ENCODE measurements at regions not wholly inside any gene's neighbourhood (a gene's known extent, or its start where the extent isn't known, plus 50 kb on each side); places are given as distances from the start of the nearest gene placed in this dataset.

DNA sequence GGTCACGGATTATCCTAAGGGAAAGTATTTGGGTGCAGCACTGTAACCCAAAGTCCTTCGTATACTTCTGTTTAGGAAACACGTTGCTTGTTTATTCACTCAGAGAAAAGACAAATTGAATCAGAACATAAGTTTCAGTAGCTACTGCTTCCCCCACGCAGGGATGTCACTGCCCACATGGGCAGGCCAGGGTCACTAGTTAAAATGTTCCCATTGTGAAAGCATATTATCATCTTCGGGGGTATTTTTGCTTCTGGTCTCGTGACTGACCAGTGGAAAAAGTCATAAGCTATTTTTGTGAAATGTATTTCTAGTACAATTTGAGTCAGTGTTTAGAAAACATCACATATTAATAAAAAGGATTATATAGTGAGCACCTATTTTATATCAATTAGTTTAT is 377.8 kb downstream of the PCDH7 start:
- Histone ChIP-seq H2BK12ac (ENCODE audit: low read depth, low read length) (no peak overlapping the region), H2BK5ac (ENCODE audit: low read depth, low read length) (no peak overlapping the region), H3K27ac (ENCODE audit: low read depth, low read length) (no peak overlapping the region), H3K18ac (ENCODE audit: extremely low read depth, low read length) (no peak overlapping the region), H3K14ac (ENCODE audit: insufficient read length) (no peak overlapping the region), H3K4me2 (ENCODE audit: insufficient read depth in 1 of 2, low read depth in 2 of 2, low read length in 2 of 2) (no peak overlapping the region), H3K79me1 (ENCODE audit: low read depth, low read length) (no peaks in the 10 kb centered on the region), H4K91ac (replicated peaks; ENCODE audit: insufficient read length, low read length) (no peak overlapping the region), H3K27me3 (replicated peaks in 1 of 4; ENCODE audit: control insufficient read depth in 3 of 4, extremely low read depth in 1 of 4, insufficient read depth in 3 of 4, low read length in 3 of 4) (peaks cover 0 to 1% (median 0%) of the 10 kb centered on the region in 4 experiments; a peak in 1 of 7 replicates), H2BK20ac (ENCODE audit: low read length) (no peak overlapping the region), H3K4me3 (ENCODE audit: extremely low read depth in 1 of 4, insufficient read depth in 2 of 4, low read depth in 3 of 4, low read length in 4 of 4) (no peak overlapping the region), H3K9me3 (ENCODE audit: insufficient read depth in 2 of 2, low read depth in 1 of 2, low read length in 1 of 2) (no peaks in the 10 kb centered on the region), H3K9ac (replicated peaks in 1 of 4; ENCODE audit: extremely low read depth in 1 of 4, low read depth in 3 of 4, low read length in 3 of 4) (no peak overlapping the region), H2BK120ac (replicated peaks; ENCODE audit: low read depth, low read length) (no peak overlapping the region), H2BK15ac (ENCODE audit: low read length) (no peak overlapping the region), H4K20me1 (replicated peaks in 1 of 2; ENCODE audit: control insufficient read depth in 1 of 2, insufficient read depth in 2 of 2, low read length in 2 of 2) (no peaks in the 10 kb centered on the region), H3K4me1 (replicated peaks in 1 of 4; ENCODE audit: control insufficient read depth in 3 of 4, insufficient read depth in 4 of 4, low read length in 3 of 4) (no peaks in the 10 kb centered on the region), H2AK5ac (ENCODE audit: low read depth, low read length) (no peak overlapping the region), H3K56ac (replicated peaks; ENCODE audit: insufficient read length, low read depth, low read length) (no peak overlapping the region), H3K23me2 (ENCODE audit: low read depth, low read length) (no peaks in the 10 kb centered on the region), H3K36me3 (ENCODE audit: control insufficient read depth in 2 of 4, insufficient read depth in 4 of 4, low read length in 3 of 4) (no peaks in the 10 kb centered on the region), H4K5ac (ENCODE audit: insufficient read length, low read depth, low read length) (no peak overlapping the region), H3K23ac (ENCODE audit: insufficient read length) (no peak overlapping the region), H2AFZ (ENCODE audit: low read length) (no peak overlapping the region), H4K8ac (ENCODE audit: extremely low read depth, insufficient read depth, low read length) (no peak overlapping the region), H3K4ac (replicated peaks; ENCODE audit: insufficient read length, low read depth, low read length) (no peak overlapping the region), H3K79me2 (ENCODE audit: control insufficient read depth in 1 of 2, insufficient read depth in 2 of 2, low read length in 2 of 2) (no peaks in the 10 kb centered on the region)
- FAIRE-seq (no peak), DNase-seq (ENCODE audit: low read depth in 1 of 2, low spot score in 2 of 2) (no peak)
- 74% methylated on average over 6 of the region's 6 CpGs; no CpG with 5 or more reads in 1 of the 2 experiments for WGBS, 2 experiments (ENCODE audit: extremely low coverage in 1 of 2, insufficient coverage in 1 of 2, insufficient read length in 1 of 2, insufficient replicate concordance in 2 of 2, low coverage in 1 of 2, low lambda C conversion rate in 2 of 2, missing lambda C conversion rate in 1 of 2)
- ChIA-PET CTCF (ENCODE audit: partially characterized antibody) (no interaction called here), POLR2A (ENCODE audit: partially characterized antibody) (no interaction called here)
- no peak for TF ChIP-seq E2F6 (IDR thresholded peaks at IDR 0.05)
